Erythroblast (primary cell): ENCODE measurements at regions not wholly inside any gene's neighbourhood (a gene's known extent, or its start where the extent isn't known, plus 50 kb on each side); places are given as distances from the start of the nearest gene placed in this dataset.

Experiments used
- GATA1 ChIP-seq: IDR thresholded peaks from 2 replicates; pipeline ENCODE4 v1.6.1; 2011; ENCODE audit warnings: low read depth, mild to moderate bottlenecking, control low read depth, low read length, moderate library complexity
- POLR2A ChIP-seq: IDR thresholded peaks from 2 replicates; pipeline ENCODE4 v1.6.1; 2011; ENCODE audit warnings: mild to moderate bottlenecking, low read length

DNA sequence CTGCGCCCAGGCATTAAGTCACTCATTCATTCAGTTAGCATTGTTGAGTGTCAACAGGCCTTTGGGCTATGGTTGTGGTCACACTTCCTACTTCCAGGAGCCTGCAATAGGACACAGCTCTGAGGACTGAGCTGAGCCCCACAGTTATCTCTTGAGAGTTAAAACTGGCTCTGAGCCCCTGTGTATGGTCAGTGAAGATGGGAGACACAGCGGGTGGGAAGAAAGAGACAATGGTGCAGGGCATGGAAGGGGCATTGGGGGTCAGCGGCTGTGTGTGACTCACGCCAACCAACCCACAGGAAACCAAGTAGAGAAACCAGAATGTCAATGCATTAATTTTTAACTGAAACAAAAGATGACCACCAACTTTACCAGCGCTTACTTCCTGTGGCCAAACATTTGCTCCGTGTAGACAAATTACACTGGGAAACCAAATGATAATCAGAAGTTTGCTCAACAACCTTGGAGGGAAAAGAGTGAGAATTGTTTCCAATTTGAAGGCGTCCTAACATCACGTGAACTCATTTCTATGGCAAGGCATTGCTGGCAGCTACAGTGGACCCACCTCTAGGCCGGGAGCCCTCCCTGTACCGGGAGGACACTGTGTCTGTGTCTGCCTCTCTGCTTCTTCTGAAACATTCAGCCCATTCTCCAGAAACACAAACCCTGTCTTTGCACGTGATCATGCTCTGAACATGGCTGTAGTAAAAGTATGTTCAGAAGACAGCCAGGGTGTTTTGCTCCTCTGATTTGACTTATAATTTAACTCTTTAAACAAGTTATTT lies 212.0 kb upstream of the ID2 start:
- TF ChIP-seq GATA1 (no peak), POLR2A (no peak)
